ENCODE measurements at regions not wholly inside any gene's neighbourhood (a gene's known extent, or its start where the extent isn't known, plus 50 kb on each side); places are given as distances from the start of the nearest gene placed in this dataset.

- TF ChIP-seq ZNF114 (CRISPR knock-in tag; IDR thresholded peaks at IDR 0.05) (no peak), EZH2 (IDR thresholded peaks at IDR 0.05; ENCODE audit: low read depth, unreplicated experiment) (no peak)
- TF ChIP-seq, protein P1, sequence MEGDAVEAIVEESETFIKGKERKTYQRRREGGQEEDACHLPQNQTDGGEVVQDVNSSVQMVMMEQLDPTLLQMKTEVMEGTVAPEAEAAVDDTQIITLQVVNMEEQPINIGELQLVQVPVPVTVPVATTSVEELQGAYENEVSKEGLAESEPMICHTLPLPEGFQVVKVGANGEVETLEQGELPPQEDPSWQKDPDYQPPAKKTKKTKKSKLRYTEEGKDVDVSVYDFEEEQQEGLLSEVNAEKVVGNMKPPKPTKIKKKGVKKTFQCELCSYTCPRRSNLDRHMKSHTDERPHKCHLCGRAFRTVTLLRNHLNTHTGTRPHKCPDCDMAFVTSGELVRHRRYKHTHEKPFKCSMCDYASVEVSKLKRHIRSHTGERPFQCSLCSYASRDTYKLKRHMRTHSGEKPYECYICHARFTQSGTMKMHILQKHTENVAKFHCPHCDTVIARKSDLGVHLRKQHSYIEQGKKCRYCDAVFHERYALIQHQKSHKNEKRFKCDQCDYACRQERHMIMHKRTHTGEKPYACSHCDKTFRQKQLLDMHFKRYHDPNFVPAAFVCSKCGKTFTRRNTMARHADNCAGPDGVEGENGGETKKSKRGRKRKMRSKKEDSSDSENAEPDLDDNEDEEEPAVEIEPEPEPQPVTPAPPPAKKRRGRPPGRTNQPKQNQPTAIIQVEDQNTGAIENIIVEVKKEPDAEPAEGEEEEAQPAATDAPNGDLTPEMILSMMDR (conservative IDR thresholded peaks at IDR 0.05; ENCODE audit: low read depth in 2 of 2): peak; percentile 58 to 66
Measured at GRCh38 chrX:8971116-8971515, 62.8 kb downstream of the FAM9B start.
